GM23338 (cell line): ENCODE measurements at regions not wholly inside any gene's neighbourhood (a gene's known extent, or its start where the extent isn't known, plus 50 kb on each side); places are given as distances from the start of the nearest gene placed in this dataset.

Experiments used
- CREB1 ChIP-seq: fragments of 250-450 bp; sonication (Bioruptor Pico); IDR thresholded peaks from 2 replicates; pipeline ENCODE4 v1.5.0; 2020; ENCODE audit warnings: low read depth, mild to moderate bottlenecking, moderate library complexity
- CTCF ChIP-seq, 2 experiments: fragments of 200-600 bp in 1 of 2; sonication (generic) in 1 of 2; conservative IDR thresholded peaks; 2 replicates each; pipeline versions ENCODE4 v1.5.1 to v1.6.1; 2016 to 2017; ENCODE audit warnings: antibody characterized with exemption in 2 of 2, low read depth in 2 of 2, mild to moderate bottlenecking in 2 of 2, moderate library complexity in 1 of 2
- ETS1 ChIP-seq: IDR thresholded peaks from 2 replicates; pipeline ENCODE4 v1.6.1; 2016; ENCODE audit warnings: antibody characterized with exemption
- EZH2 ChIP-seq: fragments of 200-600 bp; sonication (generic); IDR thresholded peaks from one replicate; pipeline ENCODE4 v1.8.0; 2017; ENCODE audit warnings: antibody characterized with exemption, mild to moderate bottlenecking, low read depth; ENCODE audit not compliant: unreplicated experiment
- EZH2phosphoT487 ChIP-seq: fragments of 200-600 bp; sonication (generic); IDR thresholded peaks from one replicate; pipeline ENCODE4 v1.8.1; 2018; ENCODE audit warnings: antibody characterized with exemption; ENCODE audit not compliant: unreplicated experiment
- JUNB ChIP-seq: IDR thresholded peaks from one replicate; pipeline ENCODE4 v1.6.1; 2016; ENCODE audit warnings: antibody characterized with exemption; ENCODE audit not compliant: unreplicated experiment
- POLR2AphosphoS5 ChIP-seq: IDR thresholded peaks from 2 replicates; pipeline ENCODE4 v1.6.1; 2016; ENCODE audit warnings: antibody characterized with exemption, low read depth
- REST ChIP-seq: IDR thresholded peaks from one replicate; pipeline ENCODE4 v1.6.1; 2018; ENCODE audit warnings: antibody characterized with exemption; ENCODE audit not compliant: unreplicated experiment
- ZNF114 ChIP-seq: fragments of 250-450 bp; sonication (Bioruptor Pico); IDR thresholded peaks from 2 replicates; pipeline ENCODE4 v1.5.0; 2020; ENCODE audit warnings: mild to moderate bottlenecking, moderate library complexity
- ZNF462 ChIP-seq: fragments of 250-450 bp; sonication (Bioruptor Pico); IDR thresholded peaks from 2 replicates; pipeline ENCODE4 v1.5.0; 2020; ENCODE audit warnings: mild to moderate bottlenecking, moderate library complexity

GRCh38 chr5:67954351-67954750, 261.2 kb upstream of the PIK3R1 start:
- TF ChIP-seq EZH2 (no peak), CTCF (conservative IDR thresholded peaks at IDR 0.05; ENCODE audit: low read depth in 2 of 2) (no peak), JUNB (no peak), EZH2phosphoT487 (no peak), ZNF462 (no peak), ETS1 (no peak), REST (no peak), POLR2AphosphoS5 (no peak), CREB1 (CRISPR knock-in tag) (no peak), ZNF114 (CRISPR knock-in tag) (no peak)
